ENCODE measurements at regions not wholly inside any gene's neighbourhood (a gene's known extent, or its start where the extent isn't known, plus 50 kb on each side); places are given as distances from the start of the nearest gene placed in this dataset.

DNA sequence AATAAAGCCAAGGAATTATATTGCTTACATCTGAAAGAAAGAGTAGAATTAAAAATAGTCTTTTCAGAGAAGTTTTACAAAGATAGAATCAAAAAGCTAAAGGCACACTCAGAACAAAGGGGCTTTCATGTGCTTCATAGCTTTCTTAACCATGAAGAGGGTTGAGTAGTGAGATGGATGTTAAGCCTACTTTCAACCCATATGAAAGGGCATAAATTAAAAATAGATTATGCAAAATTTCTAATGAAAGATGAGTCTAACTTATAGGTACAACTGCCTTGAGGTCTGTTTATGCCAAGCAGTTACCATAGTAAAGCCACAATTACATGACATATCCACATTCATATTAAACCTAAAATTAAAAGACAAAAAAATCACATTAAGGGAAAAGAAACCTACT lies 223.3 kb upstream of the ARHGEF26 start:
- no peaks in the 10 kb centered on the region for H3K9me3 ChIP-seq (ENCODE audit: control insufficient read depth in 4 of 4, insufficient read depth in 3 of 4, low read length in 3 of 4)
- no peak overlapping the region for H3K27ac ChIP-seq (ENCODE audit: low read depth in 1 of 2, low read length in 1 of 2)
- H3K4me3 ChIP-seq: no peak overlapping the region
- DNase-seq (no peak), ATAC-seq (ENCODE audit: insufficient read depth, low FRiP score) (no peak)
- no peaks in the 10 kb centered on the region for H3K4me1 ChIP-seq (ENCODE audit: control insufficient read depth in 5 of 5, insufficient read depth in 5 of 5, low read length in 5 of 5)
- H3K27me3 ChIP-seq (ENCODE audit: control insufficient read depth in 3 of 3, insufficient read depth in 3 of 3, low read length in 2 of 3): no peaks in the 10 kb centered on the region
- no peaks in the 10 kb centered on the region for H3K36me3 ChIP-seq (ENCODE audit: control insufficient read depth in 4 of 4, insufficient read depth in 4 of 4, low read length in 4 of 4)
- TF ChIP-seq, protein P1, sequence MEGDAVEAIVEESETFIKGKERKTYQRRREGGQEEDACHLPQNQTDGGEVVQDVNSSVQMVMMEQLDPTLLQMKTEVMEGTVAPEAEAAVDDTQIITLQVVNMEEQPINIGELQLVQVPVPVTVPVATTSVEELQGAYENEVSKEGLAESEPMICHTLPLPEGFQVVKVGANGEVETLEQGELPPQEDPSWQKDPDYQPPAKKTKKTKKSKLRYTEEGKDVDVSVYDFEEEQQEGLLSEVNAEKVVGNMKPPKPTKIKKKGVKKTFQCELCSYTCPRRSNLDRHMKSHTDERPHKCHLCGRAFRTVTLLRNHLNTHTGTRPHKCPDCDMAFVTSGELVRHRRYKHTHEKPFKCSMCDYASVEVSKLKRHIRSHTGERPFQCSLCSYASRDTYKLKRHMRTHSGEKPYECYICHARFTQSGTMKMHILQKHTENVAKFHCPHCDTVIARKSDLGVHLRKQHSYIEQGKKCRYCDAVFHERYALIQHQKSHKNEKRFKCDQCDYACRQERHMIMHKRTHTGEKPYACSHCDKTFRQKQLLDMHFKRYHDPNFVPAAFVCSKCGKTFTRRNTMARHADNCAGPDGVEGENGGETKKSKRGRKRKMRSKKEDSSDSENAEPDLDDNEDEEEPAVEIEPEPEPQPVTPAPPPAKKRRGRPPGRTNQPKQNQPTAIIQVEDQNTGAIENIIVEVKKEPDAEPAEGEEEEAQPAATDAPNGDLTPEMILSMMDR (IDR thresholded peaks at IDR 0.05; ENCODE audit: control extremely low read depth, extremely low read depth): no peak
- no peak overlapping the region for H3K9ac ChIP-seq (ENCODE audit: insufficient read depth in 1 of 2, low read length in 2 of 2)

- 93 to 97% methylated on average over 2 of the region's 2 CpGs for WGBS, 2 donors
- Histone ChIP-seq H3K27ac (ENCODE audit: low read depth in 1 of 2, low read length in 1 of 2) (no peak overlapping the region), H3K36me3 (ENCODE audit: control insufficient read depth in 4 of 4, insufficient read depth in 4 of 4, low read length in 4 of 4) (no peaks in the 10 kb centered on the region), H3K4me3 (no peak overlapping the region), H3K9ac (ENCODE audit: insufficient read depth in 1 of 2, low read length in 2 of 2) (no peak overlapping the region), H3K27me3 (ENCODE audit: control insufficient read depth in 3 of 3, insufficient read depth in 3 of 3, low read length in 2 of 3) (no peaks in the 10 kb centered on the region), H3K9me3 (ENCODE audit: control insufficient read depth in 4 of 4, insufficient read depth in 3 of 4, low read length in 3 of 4) (no peaks in the 10 kb centered on the region), H3K4me1 (ENCODE audit: control insufficient read depth in 5 of 5, insufficient read depth in 5 of 5, low read length in 5 of 5) (no peaks in the 10 kb centered on the region)
- TF ChIP-seq, protein P1 (IDR thresholded peaks at IDR 0.05; ENCODE audit: control extremely low read depth, extremely low read depth): no peak
- DNase-seq (no peak), ATAC-seq (ENCODE audit: insufficient read depth, low FRiP score) (no peak)
Observed at GRCh38 chr3:153901152-153901551, 220.0 kb upstream of the ARHGEF26 start.

DNA sequence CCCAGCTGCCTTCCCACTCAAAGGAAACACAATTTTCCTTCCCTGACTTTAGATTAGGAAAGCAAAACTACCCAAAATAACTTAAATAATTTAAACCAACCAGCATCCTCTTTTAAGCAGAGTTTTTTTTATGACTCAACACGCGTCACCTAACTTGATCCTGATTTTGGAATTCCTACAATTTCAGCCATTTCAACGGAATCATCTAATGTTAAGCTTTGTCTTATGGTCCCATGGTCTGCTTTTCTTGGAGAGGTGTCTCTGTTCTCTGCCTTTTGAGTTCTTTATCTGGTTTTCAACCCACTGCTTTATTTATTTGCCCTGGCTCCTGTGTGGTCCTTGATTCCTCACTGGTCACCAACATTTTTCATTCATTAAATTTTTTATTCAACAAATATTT lies 219.2 kb upstream of the ARHGEF26 start:
- H3K27ac ChIP-seq (ENCODE audit: low read depth in 1 of 2, low read length in 1 of 2): no peak overlapping the region
- TF ChIP-seq, protein P1 (IDR thresholded peaks at IDR 0.05; ENCODE audit: control extremely low read depth, extremely low read depth): no peak
- no peak overlapping the region for H3K9ac ChIP-seq (ENCODE audit: insufficient read depth in 1 of 2, low read length in 2 of 2)
- no peak for ATAC-seq (ENCODE audit: insufficient read depth, low FRiP score)
- no peaks in the 10 kb centered on the region for H3K4me1 ChIP-seq (ENCODE audit: control insufficient read depth in 5 of 5, insufficient read depth in 5 of 5, low read length in 5 of 5)
- H3K27me3 ChIP-seq (ENCODE audit: control insufficient read depth in 3 of 3, insufficient read depth in 3 of 3, low read length in 2 of 3): no peaks in the 10 kb centered on the region
- H3K36me3 ChIP-seq (ENCODE audit: control insufficient read depth in 4 of 4, insufficient read depth in 4 of 4, low read length in 4 of 4): no peaks in the 10 kb centered on the region
- 93 to 96% methylated on average over 3 of the region's 3 CpGs for WGBS, 2 donors
- DNase-seq: no peak
- H3K4me3 ChIP-seq: no peak overlapping the region
- H3K9me3 ChIP-seq (ENCODE audit: control insufficient read depth in 4 of 4, insufficient read depth in 3 of 4, low read length in 3 of 4): no peaks in the 10 kb centered on the region

GRCh38 chr3:153903430-153903829 lies 217.8 kb upstream of the ARHGEF26 start:
- no peak for DNase-seq
- H3K4me3 ChIP-seq: no peak overlapping the region
- H3K27me3 ChIP-seq (ENCODE audit: control insufficient read depth in 3 of 3, insufficient read depth in 3 of 3, low read length in 2 of 3): no peaks in the 10 kb centered on the region
- no peak for ATAC-seq (ENCODE audit: insufficient read depth, low FRiP score)
- H3K4me1 ChIP-seq (ENCODE audit: control insufficient read depth in 5 of 5, insufficient read depth in 5 of 5, low read length in 5 of 5): no peaks in the 10 kb centered on the region
- H3K36me3 ChIP-seq (ENCODE audit: control insufficient read depth in 4 of 4, insufficient read depth in 4 of 4, low read length in 4 of 4): no peaks in the 10 kb centered on the region
- H3K27ac ChIP-seq (ENCODE audit: low read depth in 1 of 2, low read length in 1 of 2): no peak overlapping the region
- H3K9ac ChIP-seq (ENCODE audit: insufficient read depth in 1 of 2, low read length in 2 of 2): no peak overlapping the region
- TF ChIP-seq, protein P1 (IDR thresholded peaks at IDR 0.05; ENCODE audit: control extremely low read depth, extremely low read depth): no peak
- H3K9me3 ChIP-seq (ENCODE audit: control insufficient read depth in 4 of 4, insufficient read depth in 3 of 4, low read length in 3 of 4): no peaks in the 10 kb centered on the region

Measured in lung (tissue), 11 donors.